RCC 7860 (cell line): ENCODE measurements at regions not wholly inside any gene's neighbourhood (a gene's known extent, or its start where the extent isn't known, plus 50 kb on each side); places are given as distances from the start of the nearest gene placed in this dataset.

ENCODE experiments used
- DNase-seq: peaks from one replicate; pipeline ENCODE4 v3.0.0-alpha.2; 2015; ENCODE audit warnings: low spot score
- FAIRE-seq: peaks from 2 replicates; lab custom pipeline; 2012; peaks lifted over from hg19 to GRCh38; lab: Jason Lieb, UNC

GRCh38 chr14:80146941-80147340 lies 64.4 kb downstream of the DIO2 start:
- FAIRE-seq (no peak), DNase-seq (no peak)

- FAIRE-seq (no peak), DNase-seq (no peak)
These were observed 74.9 kb downstream of the DIO2 start for GRCh38 chr14:80136358-80136757.

- DNase-seq (no peak), FAIRE-seq (no peak)
These were observed 75.8 kb downstream of the DIO2 start for GRCh38 chr14:80135305-80136088.

- no peak for DNase-seq
- no peak for FAIRE-seq
These were observed 77.0 kb downstream of the DIO2 start for GRCh38 chr14:80134321-80134720.

GRCh38 chr14:80133457-80133856 lies 77.8 kb downstream of the DIO2 start:
- DNase-seq (no peak), FAIRE-seq (no peak)

- no peak for FAIRE-seq
- DNase-seq = no peak
These were observed 83.8 kb downstream of the DIO2 start for GRCh38 chr14:80127466-80127865.

GRCh38 chr14:80124794-80125193 lies 86.5 kb downstream of the DIO2 start:
- DNase-seq = no peak
- FAIRE-seq = no peak

GRCh38 chr14:80117876-80118275 lies 93.4 kb downstream of the DIO2 start:
- DNase-seq = no peak
- no peak for FAIRE-seq

GRCh38 chr14:80116157-80116556 lies 95.1 kb downstream of the DIO2 start:
- FAIRE-seq (no peak), DNase-seq (no peak)

- DNase-seq (no peak), FAIRE-seq (no peak)
These were observed 100.6 kb downstream of the DIO2 start for GRCh38 chr14:80110721-80111120.

GRCh38 chr14:80109055-80109454 lies 102.2 kb downstream of the DIO2 start:
- DNase-seq (no peak), FAIRE-seq (no peak)

GRCh38 chr14:80108430-80108829 lies 102.9 kb downstream of the DIO2 start:
- FAIRE-seq (no peak), DNase-seq (no peak)

- no peak for DNase-seq
- FAIRE-seq = no peak
These were observed 105.8 kb downstream of the DIO2 start for GRCh38 chr14:80105488-80105994.

- FAIRE-seq (no peak), DNase-seq (no peak)
These were observed 109.5 kb downstream of the DIO2 start for GRCh38 chr14:80101835-80102234.

- FAIRE-seq (no peak), DNase-seq (no peak)
These were observed 110.6 kb downstream of the DIO2 start for GRCh38 chr14:80100681-80101080.

- DNase-seq (peak; percentile 49), FAIRE-seq (no peak)
These were observed 115.7 kb downstream of the DIO2 start for GRCh38 chr14:80095623-80096022.

GRCh38 chr14:80087411-80087810 lies 123.9 kb downstream of the DIO2 start:
- no peak for FAIRE-seq
- DNase-seq = no peak

- FAIRE-seq = no peak
- no peak for DNase-seq
These were observed 127.1 kb downstream of the DIO2 start for GRCh38 chr14:80084196-80084595.

- no peak for DNase-seq
- no peak for FAIRE-seq
These were observed 130.7 kb downstream of the DIO2 start for GRCh38 chr14:80080601-80081000.

- FAIRE-seq = no peak
These were observed 132.8 kb downstream of the DIO2 start for GRCh38 chr14:80078501-80078900.

GRCh38 chr14:80077262-80077661 lies 134.0 kb downstream of the DIO2 start:
- FAIRE-seq (no peak), DNase-seq (no peak)

More at GRCh38 chr14:80078501-80078900, 132.8 kb downstream of the DIO2 start:
- no peak for DNase-seq

- FAIRE-seq (no peak), DNase-seq (no peak)
These were observed 136.3 kb downstream of the DIO2 start for GRCh38 chr14:80074900-80075574.
